Activated T-cell treated with anti-CD3 and anti-CD28 coated beads, Interleukin-2, amount 50 U/mL, for 72 hours (primary cell): ENCODE measurements at regions not wholly inside any gene's neighbourhood (a gene's known extent, or its start where the extent isn't known, plus 50 kb on each side); places are given as distances from the start of the nearest gene placed in this dataset.
"Not testable (repeated sequence)": the region's sequence is repeated elsewhere in the genome, so short reads cannot be mapped to it uniquely, and the experiment has no call there.

Source experiments
- ATAC-seq, 2 donors: fragments of 150-1000 bp; cut with Tn5 transposase; replicated peaks in 1 of 2; 2 replicates each; pipeline ENCODE4 v1.10.0; 2021; ENCODE audit warnings: moderate library complexity in 2 of 2, mild to moderate bottlenecking in 1 of 2
- DNase-seq, 2 donors: peaks; one replicate each; pipeline ENCODE4 v3.0.0; 2021 to 2022; ENCODE audit warnings: mixed read lengths in 1 of 2
- H3K27ac Mint-ChIP-seq: one replicate; pipeline ENCODE4 v1.8.0; 2022; ENCODE audit warnings: mild to moderate bottlenecking, moderate library complexity, mixed read lengths
- H3K27me3 Mint-ChIP-seq: one replicate; pipeline ENCODE4 v1.8.0; 2022; ENCODE audit warnings: low read depth, mixed read lengths
- H3K36me3 Mint-ChIP-seq, 2 donors: one replicate each; pipeline ENCODE4 v1.8.0; 2022; ENCODE audit warnings: mixed read lengths in 2 of 2, mild to moderate bottlenecking in 1 of 2; ENCODE audit not compliant: insufficient read depth in 2 of 2
- H3K4me1 Mint-ChIP-seq: one replicate; pipeline ENCODE4 v1.8.0; 2022; ENCODE audit warnings: low read depth, mixed read lengths
- H3K4me3 Mint-ChIP-seq, 2 donors: one replicate each; pipeline ENCODE4 v1.8.0; 2022; ENCODE audit warnings: mild to moderate bottlenecking in 2 of 2, mixed read lengths in 2 of 2, moderate library complexity in 2 of 2
- H3K9me3 Mint-ChIP-seq, 2 donors: one replicate each; pipeline ENCODE4 v1.8.0; 2022; ENCODE audit warnings: mixed read lengths in 2 of 2

DNA sequence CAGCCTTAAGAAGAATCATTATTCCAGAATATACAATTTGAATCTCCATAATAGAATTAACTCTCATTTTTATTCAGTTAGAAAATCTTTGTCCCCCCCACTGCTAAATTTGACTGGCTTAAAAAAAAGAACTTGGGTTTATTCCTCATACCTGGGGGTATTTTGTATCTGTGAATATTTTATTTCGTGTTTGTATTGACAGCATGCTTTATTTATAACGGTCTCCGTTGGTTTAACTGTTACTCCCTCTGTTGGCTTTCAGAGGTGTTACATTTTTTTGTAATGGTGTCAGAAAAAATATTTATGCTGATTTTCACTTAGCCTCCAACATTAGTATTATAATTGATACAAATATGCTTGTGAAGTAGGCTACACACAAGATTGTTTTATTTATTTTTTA, 109.1 kb downstream of the HAUS1 start:
- Mint-ChIP-seq H3K27ac (peak overlapping the region; percentile 22), H3K4me3 (peak overlapping the region; percentile 30 to 54), H3K27me3 (no peaks in the 10 kb centered on the region), H3K9me3 (no peaks in the 10 kb centered on the region), H3K4me1 (peaks cover 83% of the 10 kb centered on the region), H3K36me3 (peaks cover 7 to 16% of the 10 kb centered on the region in 2 donors)
- DNase-seq (no peak), ATAC-seq (no peak)

DNA sequence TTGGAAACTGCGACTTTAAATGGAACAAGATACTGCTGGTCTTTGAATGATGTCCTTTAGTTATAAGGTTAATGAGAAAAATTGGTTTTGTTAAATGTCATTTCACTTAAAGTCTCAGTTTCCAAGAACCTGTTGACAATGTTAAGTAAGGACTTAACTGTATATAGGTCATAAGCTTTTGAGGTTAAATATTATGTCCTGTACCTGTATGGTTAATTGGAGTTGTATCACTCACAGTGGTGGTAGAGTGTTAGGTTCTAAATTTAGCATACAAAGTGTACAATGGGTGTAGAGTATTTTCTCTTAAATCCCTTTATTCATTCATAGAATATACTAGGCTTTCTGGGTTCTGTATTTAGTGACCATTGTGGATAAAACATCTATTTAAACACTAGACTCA, 110.2 kb downstream of the HAUS1 start:
- no peak overlapping the region for H3K4me3 Mint-ChIP-seq
- H3K4me1 Mint-ChIP-seq: peaks cover 77% of the 10 kb centered on the region
- ATAC-seq (no peak), DNase-seq (no peak)
- peaks cover 10 to 19% of the 10 kb centered on the region in 2 donors for H3K36me3 Mint-ChIP-seq
- no peak overlapping the region for H3K27ac Mint-ChIP-seq
- H3K9me3 Mint-ChIP-seq: no peaks in the 10 kb centered on the region
- H3K27me3 Mint-ChIP-seq: no peaks in the 10 kb centered on the region

DNA sequence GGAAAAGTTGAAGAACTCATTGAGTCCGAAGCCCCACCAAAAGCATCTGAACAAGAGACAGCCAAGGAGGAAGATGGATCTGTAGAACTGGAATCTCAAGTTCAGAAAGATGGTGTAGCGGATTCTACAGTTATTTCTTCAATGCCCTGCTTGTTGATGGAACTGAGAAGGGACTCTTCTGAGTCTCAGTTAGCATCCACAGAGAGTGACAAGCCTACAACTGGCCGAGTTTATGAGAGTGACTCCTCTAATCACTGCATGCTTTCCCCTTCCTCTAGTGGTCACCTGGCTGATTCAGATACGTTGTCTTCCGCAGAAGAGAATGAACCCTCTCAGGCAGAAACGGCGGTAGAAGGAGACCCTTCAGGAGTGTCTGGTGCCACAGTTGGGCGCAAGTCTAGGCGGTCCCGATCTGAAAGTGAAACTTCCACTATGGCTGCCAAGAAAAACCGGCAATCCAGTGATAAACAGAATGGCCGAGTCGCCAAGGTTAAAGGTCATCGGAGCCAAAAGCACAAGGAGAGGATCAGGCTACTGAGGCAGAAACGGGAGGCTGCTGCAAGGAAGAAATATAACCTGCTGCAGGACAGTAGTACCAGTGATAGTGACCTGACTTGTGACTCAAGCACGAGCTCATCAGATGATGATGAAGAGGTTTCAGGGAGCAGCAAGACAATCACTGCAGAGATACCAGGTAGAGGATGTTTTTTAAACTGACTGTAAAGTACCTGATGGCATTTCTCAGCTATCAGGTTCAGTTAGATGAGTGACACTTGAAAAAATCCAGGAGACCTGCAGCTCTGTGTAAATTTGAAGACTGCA, 111.9 kb downstream of the HAUS1 start:
- DNase-seq (no peak), ATAC-seq (peak; percentile 43 to 62)
- Mint-ChIP-seq H3K27me3 (no peaks in the 10 kb centered on the region), H3K4me3 (no peak overlapping the region), H3K36me3 (peaks cover 9 to 17% of the 10 kb centered on the region in 2 donors), H3K4me1 (peaks cover 63% of the 10 kb centered on the region), H3K27ac (no peak overlapping the region), H3K9me3 (no peaks in the 10 kb centered on the region)

DNA sequence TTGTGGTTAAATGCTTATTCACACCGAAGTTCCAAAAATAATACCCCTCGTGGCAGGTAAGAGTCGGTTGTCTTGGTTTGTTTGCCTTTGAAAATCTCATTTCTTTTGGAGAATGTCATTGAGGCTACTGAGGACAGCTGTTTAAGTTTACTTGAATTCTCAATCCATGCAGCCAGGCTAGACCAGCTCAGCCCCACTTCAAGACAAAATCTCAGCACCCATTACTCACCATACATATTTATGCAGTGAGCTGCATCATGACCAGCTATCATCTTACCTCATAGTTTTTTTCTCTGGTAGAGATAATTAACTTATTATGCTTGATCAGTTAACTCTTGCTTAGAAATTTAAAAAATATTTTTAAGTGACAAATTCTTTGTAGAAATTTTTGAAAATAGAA, 115.9 kb downstream of the HAUS1 start:
- Mint-ChIP-seq H3K36me3 (peaks cover 9 to 17% of the 10 kb centered on the region in 2 donors), H3K27ac (peak overlapping the region; percentile 48), H3K4me3 (no peak overlapping the region), H3K9me3 (no peaks in the 10 kb centered on the region), H3K4me1 (peaks cover 75% of the 10 kb centered on the region), H3K27me3 (no peaks in the 10 kb centered on the region)
- ATAC-seq: no peak
- DNase-seq: no peak

DNA sequence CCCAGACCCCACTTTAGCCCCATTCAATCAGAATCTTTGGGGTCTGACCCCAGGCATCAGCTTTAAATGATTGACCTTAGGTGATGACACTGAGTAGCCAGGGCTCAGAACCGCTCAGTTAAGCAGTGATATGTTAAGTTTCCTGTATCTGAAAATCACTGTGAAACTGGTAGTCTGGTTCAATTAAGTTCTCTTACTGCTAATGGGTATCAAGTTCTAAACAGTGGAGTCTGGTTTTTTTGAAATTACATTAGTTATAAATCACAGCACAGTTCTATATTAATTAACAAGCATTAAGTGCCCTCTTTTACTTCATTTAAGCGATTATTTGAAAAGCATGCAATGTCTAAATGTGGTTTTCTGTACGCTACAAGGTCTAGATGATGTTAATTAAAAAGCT, 117.9 kb downstream of the HAUS1 start:
- peak overlapping the region; percentile 95 for H3K27ac Mint-ChIP-seq
- peak overlapping the region; percentile 46 to 86 for H3K4me3 Mint-ChIP-seq
- DNase-seq: no peak
- H3K36me3 Mint-ChIP-seq: peaks cover 6 to 12% of the 10 kb centered on the region in 2 donors
- H3K27me3 Mint-ChIP-seq: no peaks in the 10 kb centered on the region
- peaks cover 72% of the 10 kb centered on the region for H3K4me1 Mint-ChIP-seq
- ATAC-seq: no peak
- H3K9me3 Mint-ChIP-seq: no peaks in the 10 kb centered on the region

DNA sequence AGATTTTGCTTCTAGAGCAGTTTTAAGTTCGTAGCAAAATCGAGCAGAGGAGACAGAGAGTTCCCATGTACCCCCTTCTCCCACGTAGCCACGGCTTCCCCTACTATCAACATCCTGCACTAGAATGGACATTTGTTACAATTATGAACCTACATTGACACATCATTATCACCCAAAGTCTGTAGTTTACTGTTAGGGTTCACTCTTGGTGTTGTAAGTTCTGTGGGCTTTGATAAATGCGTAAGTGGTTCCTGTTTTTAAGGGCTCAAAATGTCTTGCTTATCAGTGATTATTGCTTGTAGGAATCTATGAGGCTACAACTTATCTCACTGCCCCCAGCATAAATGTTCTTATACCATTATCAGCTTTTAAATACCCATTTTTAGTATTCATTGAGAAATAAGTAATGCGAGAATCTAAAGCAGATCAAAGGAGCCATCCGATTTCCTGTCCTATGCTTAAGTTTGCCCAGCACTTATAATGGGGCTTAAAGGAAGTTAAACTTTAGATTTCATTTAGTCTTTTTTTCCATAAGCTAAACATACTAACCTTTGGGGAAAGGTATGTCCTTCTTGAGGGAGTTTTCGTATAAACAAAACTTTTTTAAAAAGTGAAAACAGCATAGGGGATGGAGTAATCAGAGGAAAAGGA, 118.7 kb downstream of the HAUS1 start:
- Mint-ChIP-seq H3K27ac (peak overlapping the region; percentile 95), H3K27me3 (no peaks in the 10 kb centered on the region), H3K4me1 (peaks cover 71% of the 10 kb centered on the region), H3K36me3 (peaks cover 6 to 11% of the 10 kb centered on the region in 2 donors), H3K4me3 (peak overlapping the region; percentile 46 to 86), H3K9me3 (no peaks in the 10 kb centered on the region)
- ATAC-seq (peak in 1 of 2 donors; percentile 35), DNase-seq (no peak)

DNA sequence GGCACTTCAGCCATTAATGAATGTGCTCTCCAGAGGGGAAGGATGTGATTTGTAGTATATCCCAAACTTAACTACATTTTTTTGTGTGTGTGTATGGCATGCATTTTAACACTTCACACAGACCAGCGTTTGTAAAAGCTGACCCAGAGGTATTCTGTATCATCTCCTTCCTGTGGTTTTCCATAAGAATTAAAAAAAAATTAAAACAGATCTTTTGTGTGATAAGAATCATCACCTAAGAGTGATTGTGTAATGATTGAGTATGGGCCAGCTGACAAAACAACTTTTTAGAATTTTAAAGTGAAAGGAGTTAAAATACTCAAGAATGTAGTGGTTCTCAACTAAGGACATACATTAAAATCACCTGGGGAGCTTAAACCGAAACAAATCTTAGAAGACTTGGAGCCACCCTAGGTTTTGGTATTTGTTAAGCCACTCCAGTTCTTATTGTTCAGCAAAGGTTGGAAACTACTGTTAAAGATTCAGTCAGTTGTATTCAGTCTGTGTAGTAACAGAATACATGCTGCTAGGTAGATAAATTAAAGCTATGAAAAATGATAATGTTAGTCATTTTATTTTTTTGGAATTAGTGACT, 120.1 kb downstream of the HAUS1 start:
- H3K9me3 Mint-ChIP-seq: no peaks in the 10 kb centered on the region
- no peaks in the 10 kb centered on the region for H3K27me3 Mint-ChIP-seq
- H3K36me3 Mint-ChIP-seq: peaks cover 2 to 6% of the 10 kb centered on the region in 2 donors
- peaks cover 61% of the 10 kb centered on the region for H3K4me1 Mint-ChIP-seq
- H3K4me3 Mint-ChIP-seq: peak overlapping the region in 1 of 2 donors; percentile 86
- DNase-seq (no peak), ATAC-seq (peak; percentile 40 to 70)
- H3K27ac Mint-ChIP-seq: peak overlapping the region; percentile 95

DNA sequence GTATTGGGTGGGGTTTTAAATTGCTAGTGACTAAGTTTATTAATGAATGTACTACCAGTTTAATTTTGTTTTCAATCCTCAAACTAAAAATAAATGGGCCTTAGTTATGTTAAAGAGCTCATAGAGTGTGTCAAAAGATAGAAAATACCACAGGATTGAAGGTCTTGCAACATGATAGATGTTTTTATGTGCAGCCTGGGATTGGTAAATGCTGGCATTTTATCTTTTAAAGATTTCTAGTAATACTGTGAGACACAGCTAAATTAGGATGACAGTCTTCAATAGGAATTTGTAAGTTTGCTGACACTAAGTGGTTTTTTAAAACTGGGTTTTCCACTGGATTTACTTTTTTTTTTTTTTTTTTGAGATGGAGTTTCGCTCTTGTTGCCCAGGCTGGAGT, 122.3 kb downstream of the HAUS1 start:
- Mint-ChIP-seq H3K36me3 (peaks cover 0 to 6% of the 10 kb centered on the region in 2 donors), H3K4me1 (peaks cover 57% of the 10 kb centered on the region), H3K4me3 (no peak overlapping the region), H3K27me3 (no peaks in the 10 kb centered on the region), H3K9me3 (no peaks in the 10 kb centered on the region), H3K27ac (peak overlapping the region; percentile 76)
- DNase-seq (no peak), ATAC-seq (no peak)

DNA sequence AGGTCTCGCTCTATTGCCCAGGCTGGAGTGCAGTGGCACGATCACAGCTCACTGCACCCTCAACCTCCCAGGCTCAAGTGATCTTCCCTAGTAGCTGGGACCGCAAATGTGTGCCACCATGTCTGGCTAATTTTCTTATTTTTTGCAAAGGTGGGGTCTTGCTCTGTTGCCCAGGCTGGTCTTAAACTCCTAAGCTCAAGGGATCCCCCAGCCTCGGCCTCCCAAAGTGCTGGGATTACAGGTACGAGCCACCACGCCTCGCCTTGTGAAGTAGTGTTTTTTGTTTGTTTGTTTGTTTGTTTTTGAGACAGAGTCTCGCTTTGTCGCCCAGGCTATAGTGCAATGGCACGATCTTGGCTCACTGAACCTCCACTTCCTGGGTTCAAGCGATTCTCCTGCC, 125.5 kb downstream of the HAUS1 start:
- DNase-seq, ATAC-seq, H3K4me3 Mint-ChIP-seq, H3K27ac Mint-ChIP-seq, H3K9me3 Mint-ChIP-seq, H3K27me3 Mint-ChIP-seq, H3K36me3 Mint-ChIP-seq: not testable (repeated sequence)
- H3K4me1 Mint-ChIP-seq: peaks cover 41% of the 10 kb centered on the region

DNA sequence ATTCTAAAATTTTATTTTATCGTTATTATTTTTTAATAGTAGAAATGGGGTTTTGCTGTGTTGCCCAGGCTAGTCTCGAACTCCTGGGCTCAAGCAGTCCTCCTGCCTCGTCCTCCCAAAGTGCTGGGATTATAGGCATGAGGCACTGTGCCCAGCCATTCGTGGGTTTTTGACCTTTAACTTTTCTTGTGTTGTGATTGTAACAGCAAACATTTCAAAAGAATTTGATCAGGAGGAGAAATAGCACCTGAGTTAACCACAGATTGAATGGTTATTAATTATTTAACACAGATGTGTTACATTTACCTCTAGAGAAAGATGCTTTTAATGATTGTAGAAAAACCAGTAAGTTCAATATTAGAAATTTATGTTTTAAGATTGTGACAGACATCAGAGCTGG, 132.0 kb downstream of the HAUS1 start:
- Mint-ChIP-seq H3K9me3 (no peaks in the 10 kb centered on the region), H3K4me1 (peaks cover 32% of the 10 kb centered on the region), H3K4me3 (no peak overlapping the region), H3K27me3 (no peaks in the 10 kb centered on the region), H3K36me3 (peaks cover 1 to 10% of the 10 kb centered on the region in 2 donors), H3K27ac (no peak overlapping the region)
- ATAC-seq (no peak), DNase-seq (no peak)

DNA sequence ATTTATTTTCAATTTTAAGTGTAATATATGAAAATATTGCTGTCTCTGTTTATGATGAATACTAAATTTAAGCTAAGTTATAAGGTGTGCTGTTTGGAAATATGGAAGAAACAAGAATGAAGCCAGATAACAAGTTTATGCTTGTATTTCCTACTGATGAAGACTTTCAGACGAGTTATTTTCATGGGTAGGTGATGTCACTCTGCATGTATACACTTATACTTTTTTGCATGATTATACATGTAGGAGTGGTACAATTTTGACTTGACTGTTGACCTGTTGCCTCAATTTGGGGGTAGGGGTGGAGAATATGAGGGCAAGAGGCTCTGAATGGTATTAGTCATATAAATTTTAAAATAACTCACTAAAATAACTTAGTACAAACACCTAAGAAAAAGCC, 133.7 kb downstream of the HAUS1 start:
- Mint-ChIP-seq H3K36me3 (peaks cover 1 to 10% of the 10 kb centered on the region in 2 donors), H3K4me1 (peaks cover 26% of the 10 kb centered on the region), H3K9me3 (no peaks in the 10 kb centered on the region)

DNA sequence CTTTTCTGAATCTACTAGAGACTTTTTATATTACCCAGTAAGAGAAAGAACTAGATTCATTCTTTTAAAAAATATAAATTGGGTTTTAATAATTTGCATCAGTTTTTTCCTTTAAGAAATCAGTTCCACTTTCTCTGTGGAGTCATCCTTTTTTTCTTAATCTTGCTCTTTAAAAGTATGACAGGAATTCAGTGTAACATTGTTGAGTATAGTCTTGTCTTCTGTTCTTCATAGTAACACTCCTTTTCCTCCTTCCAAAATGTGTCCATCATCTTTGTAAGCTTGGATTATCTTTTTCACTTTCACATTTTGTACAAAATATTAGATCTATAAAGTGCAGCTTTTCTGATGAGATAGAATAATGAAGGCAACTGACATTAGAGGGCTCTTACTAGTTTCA, 135.4 kb downstream of the HAUS1 start:
- no peaks in the 10 kb centered on the region for H3K9me3 Mint-ChIP-seq
- H3K4me3 Mint-ChIP-seq: no peak overlapping the region
- peaks cover 1 to 10% of the 10 kb centered on the region in 2 donors for H3K36me3 Mint-ChIP-seq
- ATAC-seq (no peak), DNase-seq (no peak)
- H3K27ac Mint-ChIP-seq: peak overlapping the region; percentile 25
- H3K4me1 Mint-ChIP-seq: peaks cover 23% of the 10 kb centered on the region
- no peaks in the 10 kb centered on the region for H3K27me3 Mint-ChIP-seq

More for the DNA sequence above, 133.7 kb downstream of the HAUS1 start:
- H3K27me3 Mint-ChIP-seq: no peaks in the 10 kb centered on the region
- no peak overlapping the region for H3K4me3 Mint-ChIP-seq
- DNase-seq (no peak), ATAC-seq (no peak)
- no peak overlapping the region for H3K27ac Mint-ChIP-seq

DNA sequence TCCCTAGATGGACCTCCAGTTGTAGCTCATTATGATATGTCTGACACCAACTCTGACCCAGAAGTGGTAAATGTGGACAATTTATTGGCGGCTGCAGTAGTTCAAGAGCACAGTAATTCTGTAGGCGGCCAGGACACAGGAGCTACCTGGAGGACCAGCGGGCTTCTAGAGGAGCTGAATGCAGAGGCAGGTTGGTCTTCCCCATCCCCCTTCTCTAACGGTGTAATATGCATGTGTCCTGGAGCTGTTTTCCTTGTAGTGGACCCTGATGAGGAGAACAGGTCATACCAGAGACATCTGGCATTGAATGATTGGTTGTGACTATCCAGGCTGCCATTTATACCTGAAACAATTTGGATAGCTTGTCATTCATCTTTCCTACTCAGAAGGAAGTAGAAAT, 135.8 kb downstream of the HAUS1 start:
- Mint-ChIP-seq H3K27ac (no peak overlapping the region), H3K27me3 (no peaks in the 10 kb centered on the region), H3K9me3 (no peaks in the 10 kb centered on the region), H3K4me3 (no peak overlapping the region), H3K36me3 (peaks cover 1 to 10% of the 10 kb centered on the region in 2 donors), H3K4me1 (peaks cover 18% of the 10 kb centered on the region)
- DNase-seq: no peak
- no peak for ATAC-seq
